Activated CD8-positive, alpha-beta memory T cell treated with anti-CD3 and anti-CD28 coated beads, Interleukin-2, amount 10 ng/mL, durations not matched to agents 7 days and 5 days (primary cell): ENCODE measurements at regions not wholly inside any gene's neighbourhood (a gene's known extent, or its start where the extent isn't known, plus 50 kb on each side); places are given as distances from the start of the nearest gene placed in this dataset.

ENCODE experiments used
- ATAC-seq: fragments of 150-1000 bp; cut with Tn5 transposase; one replicate; pipeline ENCODE4 v1.10.0; 2021; ENCODE audit warnings: moderate library complexity
- CTCF ChIA-PET: fragments of 350-600 bp; sonication (Branson Sonifier 250); formaldehyde crosslinking; loops from one replicate; lab custom pipeline; 2021; ENCODE audit warnings: antibody characterized with exemption; lab: Charles Lee
- DNase-seq: peaks from one replicate; pipeline ENCODE4 v3.0.0-alpha.2; 2020
- H3K27ac Mint-ChIP-seq: one replicate; pipeline ENCODE4 v1.8.0; 2021; ENCODE audit warnings: mild to moderate bottlenecking, mixed read lengths
- H3K27me3 Mint-ChIP-seq: one replicate; pipeline ENCODE4 v1.8.0; 2021; ENCODE audit warnings: mixed read lengths
- H3K36me3 Mint-ChIP-seq: one replicate; pipeline ENCODE4 v1.8.0; 2021; ENCODE audit warnings: mild to moderate bottlenecking, mixed read lengths
- H3K4me1 Mint-ChIP-seq: one replicate; pipeline ENCODE4 v1.8.0; 2021; ENCODE audit warnings: mixed read lengths
- H3K4me3 Mint-ChIP-seq: one replicate; pipeline ENCODE4 v1.8.0; 2021; ENCODE audit warnings: mild to moderate bottlenecking, moderate library complexity, mixed read lengths
- H3K9me3 Mint-ChIP-seq: one replicate; pipeline ENCODE4 v1.8.0; 2022; ENCODE audit warnings: low read depth, mixed read lengths

DNA sequence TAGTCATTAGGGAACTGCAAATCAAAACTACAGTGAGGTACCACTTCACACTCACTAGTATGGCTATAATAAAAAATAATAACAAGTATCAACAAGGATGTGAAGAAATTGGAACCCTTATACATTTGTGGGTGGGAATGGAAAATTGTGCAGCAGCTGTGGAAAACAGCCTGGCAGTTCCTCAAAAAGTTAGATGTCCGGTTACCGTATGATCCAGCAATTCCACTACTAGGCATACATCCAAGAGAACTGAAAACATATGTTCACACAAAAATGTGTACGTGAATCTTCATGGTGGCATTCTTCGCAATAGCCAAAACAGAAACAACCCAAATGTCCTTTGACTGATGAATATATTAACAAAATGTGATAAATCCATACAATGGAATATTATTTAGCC lies 187.9 kb upstream of the LYSMD4 start:
- Mint-ChIP-seq H3K27me3 (peaks cover 50% of the 10 kb centered on the region), H3K27ac (no peak overlapping the region), H3K9me3 (no peaks in the 10 kb centered on the region), H3K36me3 (no peaks in the 10 kb centered on the region), H3K4me1 (peaks cover 5% of the 10 kb centered on the region), H3K4me3 (no peak overlapping the region)
- ATAC-seq (no peak), DNase-seq (no peak)
- CTCF ChIA-PET: no interaction called here

DNA sequence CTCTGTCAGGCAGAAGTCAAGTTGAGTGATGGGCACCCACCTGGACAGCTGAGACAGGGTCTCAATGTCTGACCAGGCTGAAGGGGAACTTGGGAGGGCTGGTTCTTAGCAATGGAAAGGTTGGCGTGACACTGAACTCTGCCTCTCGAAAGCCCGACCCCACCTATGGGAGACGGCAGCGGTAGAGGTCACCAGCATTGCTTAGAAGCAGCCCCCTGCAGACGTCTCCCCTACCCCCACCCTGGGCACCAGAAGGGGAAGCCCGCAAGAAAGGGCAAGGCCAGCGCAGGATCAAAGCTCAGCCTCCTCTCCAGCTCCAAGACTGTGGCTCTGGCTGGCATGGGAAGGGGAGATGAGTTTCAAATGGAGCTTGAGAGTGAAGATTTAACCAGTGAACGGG lies 184.8 kb upstream of the LYSMD4 start:
- ATAC-seq (no peak), DNase-seq (no peak)
- Mint-ChIP-seq H3K4me3 (no peak overlapping the region), H3K27ac (no peak overlapping the region), H3K9me3 (no peaks in the 10 kb centered on the region), H3K27me3 (peaks cover 33% of the 10 kb centered on the region), H3K36me3 (no peaks in the 10 kb centered on the region), H3K4me1 (no peaks in the 10 kb centered on the region)
- CTCF ChIA-PET: interaction anchor here (1.1 kb wide), 1 partner anchor 11 kb away, joined by 3 read pairs; no protein-coding TSS in a partner anchor

DNA sequence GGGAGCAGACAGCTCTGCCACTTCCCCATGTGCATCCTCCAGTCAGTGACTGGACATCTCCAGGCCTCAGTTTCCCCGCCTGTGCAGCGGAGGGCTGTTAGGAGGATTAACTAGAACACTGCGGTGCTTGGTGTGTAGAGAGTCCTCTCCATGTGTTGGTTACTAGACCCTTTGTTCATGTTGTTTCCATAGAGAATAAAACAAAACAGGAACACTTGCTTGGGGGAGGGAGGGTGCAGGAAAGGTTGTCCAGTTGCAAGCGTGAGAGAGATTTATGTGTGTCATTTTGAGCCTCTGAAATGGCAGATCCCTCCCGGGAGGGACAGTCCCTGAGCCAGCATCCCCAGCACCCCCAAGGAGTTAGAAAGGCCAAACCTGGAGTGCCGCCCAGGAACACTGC lies 184.0 kb upstream of the LYSMD4 start:
- DNase-seq (no peak), ATAC-seq (no peak)
- CTCF ChIA-PET: no interaction called here
- H3K4me3 Mint-ChIP-seq: no peak overlapping the region
- H3K9me3 Mint-ChIP-seq: no peaks in the 10 kb centered on the region
- H3K36me3 Mint-ChIP-seq: no peaks in the 10 kb centered on the region
- H3K4me1 Mint-ChIP-seq: no peaks in the 10 kb centered on the region
- H3K27ac Mint-ChIP-seq: no peak overlapping the region
- peaks cover 28% of the 10 kb centered on the region for H3K27me3 Mint-ChIP-seq

DNA sequence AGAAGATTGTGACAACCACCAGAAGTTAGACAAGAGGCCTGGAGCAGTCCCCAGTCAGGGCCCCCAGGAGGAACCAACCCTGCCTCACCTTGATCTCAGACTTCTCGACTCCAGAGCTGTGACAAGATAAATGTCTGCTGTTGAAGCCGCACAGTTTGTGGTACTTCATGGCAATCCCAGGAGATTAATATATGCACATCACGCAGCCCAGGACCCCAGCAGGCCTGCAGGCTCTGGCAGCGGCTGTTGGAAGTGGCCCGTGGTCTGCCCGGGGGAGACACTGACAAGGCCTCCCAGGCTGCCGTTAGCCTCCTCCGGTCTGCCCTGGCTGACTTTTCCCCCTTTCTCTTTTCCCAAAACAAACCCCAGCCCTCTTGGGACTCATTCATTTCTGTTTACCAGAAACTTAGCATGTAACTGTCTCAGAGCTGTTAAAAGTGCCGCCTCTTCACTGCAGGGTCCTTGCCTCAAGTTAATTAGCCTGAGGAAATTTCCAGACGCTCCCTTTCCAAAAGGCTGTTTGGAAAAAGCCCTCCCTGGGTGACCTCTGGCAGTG lies 183.5 kb upstream of the LYSMD4 start:
- Mint-ChIP-seq H3K27ac (no peak overlapping the region), H3K4me1 (no peaks in the 10 kb centered on the region), H3K9me3 (no peaks in the 10 kb centered on the region), H3K27me3 (peaks cover 23% of the 10 kb centered on the region), H3K36me3 (no peaks in the 10 kb centered on the region), H3K4me3 (no peak overlapping the region)
- DNase-seq: no peak
- no peak for ATAC-seq
- CTCF ChIA-PET: no interaction called here

DNA sequence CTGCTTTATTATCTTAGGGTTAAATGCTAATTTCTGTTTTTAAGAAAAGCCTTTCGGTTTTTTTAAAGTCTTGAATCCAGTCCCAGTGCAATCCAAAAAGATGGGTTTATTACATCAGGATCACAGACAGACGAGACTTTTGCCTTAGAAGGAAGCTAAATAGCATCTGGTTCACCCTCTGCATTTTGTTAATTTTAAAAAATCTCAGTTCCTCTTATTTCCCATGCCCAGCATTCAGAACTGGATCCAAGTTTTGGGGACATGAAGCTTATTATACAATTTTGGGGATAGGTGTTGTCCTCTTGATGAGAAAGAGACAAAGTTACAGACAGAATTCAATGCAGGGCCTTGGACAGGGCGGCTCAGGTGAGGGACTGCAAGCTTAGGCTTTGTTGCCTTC lies 181.5 kb upstream of the LYSMD4 start:
- Mint-ChIP-seq H3K4me3 (no peak overlapping the region), H3K27me3 (peaks cover 10% of the 10 kb centered on the region), H3K27ac (no peak overlapping the region), H3K9me3 (no peaks in the 10 kb centered on the region), H3K4me1 (no peaks in the 10 kb centered on the region), H3K36me3 (no peaks in the 10 kb centered on the region)
- no peak for ATAC-seq
- CTCF ChIA-PET: interaction anchor here (2.1 kb wide), 1 partner anchor 435 kb away, joined by 6 read pairs; no protein-coding TSS in a partner anchor
- DNase-seq: no peak

DNA sequence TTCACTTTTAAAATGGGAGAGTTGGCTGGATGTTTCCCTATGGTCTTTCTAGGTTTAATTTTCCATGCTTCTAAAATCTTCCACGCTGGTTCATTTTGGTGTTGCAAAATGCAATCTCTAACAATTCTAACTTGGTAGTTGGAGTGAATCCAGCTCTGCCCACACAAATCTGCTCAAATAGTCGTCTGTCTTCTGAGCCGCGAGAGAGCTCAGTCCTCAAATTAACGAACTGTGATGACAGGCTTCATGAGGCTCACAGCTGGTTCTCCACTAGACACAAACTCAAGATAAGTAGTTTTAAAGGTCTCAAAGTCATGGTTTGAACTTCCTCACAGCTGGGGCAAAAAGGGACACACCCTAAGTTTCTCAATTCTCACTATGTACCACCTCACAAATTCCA lies 178.6 kb upstream of the LYSMD4 start:
- DNase-seq (no peak), ATAC-seq (no peak)
- H3K36me3 Mint-ChIP-seq: no peaks in the 10 kb centered on the region
- no peak overlapping the region for H3K4me3 Mint-ChIP-seq
- H3K27me3 Mint-ChIP-seq: no peaks in the 10 kb centered on the region
- no peaks in the 10 kb centered on the region for H3K4me1 Mint-ChIP-seq
- no peaks in the 10 kb centered on the region for H3K9me3 Mint-ChIP-seq
- CTCF ChIA-PET: no interaction called here
- H3K27ac Mint-ChIP-seq: no peak overlapping the region

DNA sequence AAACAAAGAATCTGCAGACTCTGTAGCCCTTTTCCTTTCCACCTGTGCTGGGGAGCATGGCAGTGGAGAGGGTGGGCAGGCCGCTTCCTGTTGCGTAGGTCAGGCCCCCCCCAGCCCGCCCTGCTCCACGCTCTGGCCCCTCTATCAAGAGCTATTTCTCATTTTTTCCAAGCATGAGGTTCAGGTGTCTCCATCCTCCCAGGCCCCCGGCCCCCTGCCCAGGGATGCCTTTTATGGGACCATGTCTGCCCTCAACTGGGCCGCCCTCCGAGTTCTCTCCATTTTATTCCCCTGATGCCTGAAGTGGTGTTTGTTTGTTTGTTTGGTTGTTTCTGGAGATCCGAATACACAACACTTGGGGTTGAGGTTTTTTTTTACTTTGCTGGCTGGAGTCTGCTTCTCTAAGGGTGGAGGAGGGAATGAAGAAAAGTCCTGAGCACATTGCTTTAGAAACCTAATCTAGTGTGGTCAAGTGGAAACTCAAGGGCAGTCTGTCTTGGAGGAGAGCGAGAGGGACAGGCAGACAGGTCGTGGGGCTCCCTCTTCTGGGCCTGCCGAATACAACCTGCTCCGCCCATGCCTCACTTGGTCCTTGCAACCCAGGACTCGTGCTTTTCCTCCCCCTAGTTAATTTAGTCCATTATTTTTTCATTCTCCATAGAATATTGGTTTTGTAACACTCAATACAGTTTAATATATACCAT lies 176.5 kb upstream of the LYSMD4 start:
- Mint-ChIP-seq H3K9me3 (no peaks in the 10 kb centered on the region), H3K4me3 (no peak overlapping the region), H3K4me1 (no peaks in the 10 kb centered on the region), H3K27ac (no peak overlapping the region), H3K36me3 (no peaks in the 10 kb centered on the region), H3K27me3 (no peaks in the 10 kb centered on the region)
- DNase-seq: no peak
- ATAC-seq: no peak
- CTCF ChIA-PET: no interaction called here

DNA sequence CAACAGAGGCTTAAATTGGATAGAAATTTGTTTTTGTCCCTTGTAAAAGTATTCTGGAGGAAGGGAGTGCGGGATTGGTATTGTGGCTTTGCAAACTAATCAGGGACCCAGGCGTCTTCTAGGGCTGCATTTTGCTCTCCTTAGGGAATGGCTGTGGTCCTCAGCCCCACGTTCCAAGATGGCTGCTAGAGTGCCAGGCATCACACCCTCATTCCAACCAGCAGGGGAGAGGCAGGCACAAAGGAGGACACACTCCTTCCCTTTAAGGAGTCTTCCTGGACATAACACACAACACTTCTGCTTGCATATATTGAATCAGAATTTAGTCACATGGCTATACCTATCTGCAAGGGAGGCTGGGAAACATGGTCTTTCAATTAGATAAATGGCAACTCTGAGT lies 174.5 kb upstream of the LYSMD4 start:
- H3K4me1 Mint-ChIP-seq: no peaks in the 10 kb centered on the region
- DNase-seq: no peak
- CTCF ChIA-PET: no interaction called here
- H3K4me3 Mint-ChIP-seq: no peak overlapping the region
- H3K27ac Mint-ChIP-seq: no peak overlapping the region
- H3K9me3 Mint-ChIP-seq: no peaks in the 10 kb centered on the region
- no peaks in the 10 kb centered on the region for H3K36me3 Mint-ChIP-seq
- no peak for ATAC-seq
- no peaks in the 10 kb centered on the region for H3K27me3 Mint-ChIP-seq

DNA sequence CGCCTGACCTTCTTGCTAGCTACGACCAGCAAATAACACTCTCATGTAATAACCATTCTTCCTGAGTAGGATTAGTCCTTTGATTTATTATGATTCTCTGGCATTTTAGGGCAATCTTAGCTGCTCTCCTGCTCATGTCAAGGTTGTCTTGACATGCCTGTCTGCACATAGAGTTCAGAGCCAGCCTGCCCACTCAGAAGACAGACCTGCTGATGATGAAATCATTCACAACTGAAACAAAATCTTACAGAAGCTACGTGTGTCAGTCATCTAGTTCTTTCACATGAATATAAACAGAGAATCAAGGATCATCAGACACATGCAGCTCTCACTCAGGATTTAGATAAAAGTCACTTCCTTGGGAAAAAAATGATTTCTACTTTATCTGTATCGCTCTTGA lies 173.6 kb upstream of the LYSMD4 start:
- Mint-ChIP-seq H3K36me3 (no peaks in the 10 kb centered on the region), H3K4me3 (no peak overlapping the region), H3K27ac (no peak overlapping the region), H3K9me3 (no peaks in the 10 kb centered on the region), H3K4me1 (no peaks in the 10 kb centered on the region), H3K27me3 (no peaks in the 10 kb centered on the region)
- CTCF ChIA-PET: no interaction called here
- no peak for DNase-seq
- ATAC-seq: no peak

DNA sequence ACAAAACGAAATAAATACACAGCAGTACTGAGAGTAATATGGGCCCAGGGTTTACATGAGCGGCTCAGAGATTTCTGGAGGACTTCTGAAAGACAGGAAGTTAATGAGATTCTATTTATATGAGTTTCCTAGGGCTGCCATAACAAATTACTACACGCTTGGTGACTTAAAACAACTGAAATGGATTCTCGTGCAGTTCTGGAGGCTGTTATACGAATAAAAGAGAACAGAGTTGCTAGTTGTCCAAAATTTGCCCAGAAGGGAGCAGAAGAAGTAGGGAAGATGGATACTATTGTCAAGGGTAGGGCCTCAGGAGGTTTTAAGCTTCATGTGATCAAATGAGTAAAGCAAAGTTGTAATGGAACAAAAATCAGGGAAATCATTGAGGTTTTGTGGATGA lies 173.1 kb upstream of the LYSMD4 start:
- H3K27me3 Mint-ChIP-seq: no peaks in the 10 kb centered on the region
- no peaks in the 10 kb centered on the region for H3K36me3 Mint-ChIP-seq
- no peak for ATAC-seq
- H3K4me1 Mint-ChIP-seq: no peaks in the 10 kb centered on the region
- DNase-seq: no peak
- CTCF ChIA-PET: no interaction called here
- no peak overlapping the region for H3K27ac Mint-ChIP-seq
- H3K9me3 Mint-ChIP-seq: no peaks in the 10 kb centered on the region
- H3K4me3 Mint-ChIP-seq: no peak overlapping the region

DNA sequence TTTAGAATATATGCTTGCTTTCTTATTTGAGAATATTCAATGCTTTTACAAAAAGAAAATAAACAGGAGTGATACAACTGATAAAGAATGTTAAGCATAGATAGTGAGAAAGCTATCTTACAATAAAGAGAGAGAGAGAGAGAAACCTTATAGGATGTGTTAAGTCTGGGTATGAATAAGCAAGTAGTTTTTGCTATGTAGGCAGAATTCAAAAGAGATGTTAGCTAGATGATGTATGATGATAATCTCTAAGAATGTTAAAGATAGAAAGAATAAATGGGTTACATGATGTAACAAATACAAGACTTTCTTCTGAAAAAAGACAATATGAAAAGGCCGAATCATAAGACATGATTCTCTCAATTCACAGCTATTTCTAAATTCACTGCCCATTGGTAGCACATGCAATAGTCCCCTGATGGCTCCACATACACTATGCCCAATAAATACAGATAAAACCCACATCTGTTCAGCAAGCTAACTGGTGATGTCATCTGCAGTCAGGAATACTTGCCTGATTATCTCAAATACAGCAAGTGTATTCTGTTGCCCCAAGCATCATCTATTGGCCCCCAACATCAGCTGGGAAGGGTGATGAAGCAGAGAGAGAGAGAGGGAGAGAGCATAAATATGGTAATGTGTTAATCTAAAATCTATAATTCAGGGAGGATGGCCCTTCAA lies 169.2 kb upstream of the LYSMD4 start:
- Mint-ChIP-seq H3K9me3 (no peaks in the 10 kb centered on the region), H3K27me3 (no peaks in the 10 kb centered on the region), H3K4me3 (no peak overlapping the region), H3K27ac (no peak overlapping the region), H3K36me3 (no peaks in the 10 kb centered on the region), H3K4me1 (no peaks in the 10 kb centered on the region)
- CTCF ChIA-PET: no interaction called here
- DNase-seq: no peak
- no peak for ATAC-seq

DNA sequence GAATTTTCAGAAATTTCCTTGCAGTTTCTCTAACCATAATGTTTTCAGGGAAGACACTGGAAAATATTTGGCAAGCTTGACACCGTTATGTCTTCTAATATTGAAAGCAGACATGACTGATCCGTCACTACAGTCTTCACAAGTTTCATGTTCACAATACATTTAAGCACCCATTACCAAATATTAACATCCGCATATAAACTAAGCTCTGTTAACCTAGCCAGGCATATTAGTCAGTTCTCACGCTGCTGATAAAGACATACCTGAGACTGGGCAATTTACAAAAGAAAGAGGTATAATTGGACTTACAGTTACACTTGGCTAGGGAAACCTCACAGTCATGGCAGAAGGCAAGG lies 162.7 kb upstream of the LYSMD4 start:
- CTCF ChIA-PET: no interaction called here
- DNase-seq: no peak
- Mint-ChIP-seq H3K27me3 (no peaks in the 10 kb centered on the region), H3K36me3 (no peaks in the 10 kb centered on the region), H3K9me3 (no peaks in the 10 kb centered on the region), H3K4me3 (no peak overlapping the region), H3K27ac (no peak overlapping the region), H3K4me1 (no peaks in the 10 kb centered on the region)
- no peak for ATAC-seq

DNA sequence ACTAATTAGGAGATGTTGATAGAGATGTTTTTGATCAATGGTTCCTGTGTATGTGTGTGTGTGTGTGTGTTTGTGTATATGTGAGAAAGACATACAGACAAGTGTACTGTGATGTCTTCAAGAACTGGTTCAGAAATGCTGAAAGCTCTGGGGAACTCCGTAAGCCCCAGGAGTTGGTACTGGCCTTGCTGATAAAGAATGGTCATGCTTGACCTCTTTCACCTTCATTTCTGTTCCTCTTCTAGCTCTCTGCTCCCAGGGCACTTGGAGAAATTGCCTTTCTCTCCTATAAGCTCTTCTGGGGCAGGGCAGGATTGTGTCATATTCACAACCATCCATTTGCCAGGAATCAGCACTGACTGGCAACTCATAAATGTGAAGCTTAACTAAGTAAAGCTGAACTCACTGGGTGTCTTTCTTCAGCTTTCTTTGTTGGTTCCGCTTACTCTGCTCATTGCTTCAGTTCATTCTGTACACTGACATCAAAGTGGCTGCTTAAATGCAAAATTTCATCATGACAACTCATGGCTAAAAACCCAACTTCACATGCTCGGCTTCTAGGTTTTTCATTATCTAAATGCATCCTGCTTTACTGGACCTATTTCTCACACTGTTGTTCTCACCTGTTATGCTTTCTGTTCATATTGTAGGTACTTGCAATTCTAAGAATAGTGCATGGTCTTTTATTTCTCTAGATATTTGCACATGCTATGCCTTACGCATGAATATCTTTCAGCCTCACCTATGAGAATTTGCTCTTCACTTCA lies 162.1 kb upstream of the LYSMD4 start:
- no peaks in the 10 kb centered on the region for H3K9me3 Mint-ChIP-seq
- no peak overlapping the region for H3K4me3 Mint-ChIP-seq
- ATAC-seq (no peak), DNase-seq (no peak)
- H3K27ac Mint-ChIP-seq: no peak overlapping the region
- no peaks in the 10 kb centered on the region for H3K36me3 Mint-ChIP-seq
- CTCF ChIA-PET: no interaction called here
- no peaks in the 10 kb centered on the region for H3K4me1 Mint-ChIP-seq
- H3K27me3 Mint-ChIP-seq: no peaks in the 10 kb centered on the region

DNA sequence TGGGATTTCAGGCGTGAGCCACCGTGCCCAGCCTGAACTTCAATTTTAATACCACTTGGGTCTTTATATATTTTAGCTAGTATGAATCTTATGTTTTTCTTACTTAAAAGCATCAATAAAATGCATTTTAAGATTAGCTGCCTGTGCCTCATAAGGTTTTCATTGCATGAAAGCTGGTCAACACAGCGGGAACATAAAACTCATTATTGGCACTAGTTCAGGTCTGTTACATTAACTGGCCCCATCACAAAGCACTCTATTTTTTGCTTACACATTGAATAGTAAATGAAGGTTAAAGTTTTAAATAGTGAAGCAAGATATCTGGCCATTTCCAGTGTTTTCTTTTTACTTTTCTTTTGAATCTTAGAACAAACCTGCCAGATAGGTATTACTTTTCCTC lies 145.6 kb upstream of the LYSMD4 start:
- Mint-ChIP-seq H3K4me1 (no peaks in the 10 kb centered on the region), H3K27me3 (no peaks in the 10 kb centered on the region), H3K9me3 (no peaks in the 10 kb centered on the region), H3K4me3 (no peak overlapping the region), H3K27ac (no peak overlapping the region), H3K36me3 (no peaks in the 10 kb centered on the region)
- CTCF ChIA-PET: no interaction called here
- DNase-seq: no peak
- ATAC-seq: no peak
